Body of pancreas (tissue), 4 donors: ENCODE measurements at regions not wholly inside any gene's neighbourhood (a gene's known extent, or its start where the extent isn't known, plus 50 kb on each side); places are given as distances from the start of the nearest gene placed in this dataset.

Experiments
- ATAC-seq: fragments of 150-250 bp; one replicate; pipeline ENCODE4 v1.9.1; 2016
- DNase-seq, 4 donors: peaks; one replicate each; pipeline ENCODE4 v3.0.0-alpha.2; 2019
- H3K27ac ChIP-seq, 4 donors: fragments of 200-600 bp; sonication (generic); 1 replicate in 3 of 4; 2 replicates in 1 of 4; pipeline versions ENCODE4 v1.5.1 to v1.6.1; 2016 to 2019; ENCODE audit warnings: mild to moderate bottlenecking in 1 of 4, mixed read lengths in 1 of 4, moderate library complexity in 1 of 4
- H3K27me3 ChIP-seq, 2 donors: fragments of 200-600 bp; sonication (generic); one replicate each; pipeline ENCODE4 v1.6.0; 2016; ENCODE audit warnings: mild to moderate bottlenecking in 1 of 2
- H3K36me3 ChIP-seq, 2 donors: fragments of 200-600 bp; sonication (generic); replicated peaks in 1 of 2; 2 replicates each; pipeline ENCODE4 v1.5.1; 2016; ENCODE audit warnings: low read depth in 2 of 2; ENCODE audit not compliant: insufficient read depth in 1 of 2
- H3K4me1 ChIP-seq: fragments of 200-600 bp; sonication (generic); one replicate; pipeline ENCODE4 v1.6.0; 2016
- H3K4me3 ChIP-seq, 2 donors: fragments of 200-600 bp; sonication (generic); 1 replicate in 1 of 2; 2 replicates in 1 of 2; pipeline ENCODE4 v1.5.1; 2016 to 2019
- H3K9me3 ChIP-seq, 3 donors: fragments of 200-600 bp; sonication (generic); 1 replicate in 2 of 3; 2 replicates in 1 of 3; pipeline ENCODE4 v1.5.1; 2016
- POLR2A ChIP-seq, 3 donors: fragments of 450-650 bp; IDR thresholded peaks; one replicate each; pipeline ENCODE4 v1.6.1; 2016; ENCODE audit warnings: antibody characterized with exemption in 3 of 3, mild to moderate bottlenecking in 2 of 3
- WGBS, 2 donors: methylation state at CpG; one replicate each; pipeline ENCODE4 v1.1.5; 2017; 5-methylcytosine and 5-hydroxymethylcytosine counted together
- intact Hi-C: fragments of 100-400 bp; cut with DNase I; formaldehyde crosslinking; loops from one replicate; pipeline ENCODE4 v1.15.1; 2023
- TF ChIP-seq, protein P1 (sequence below), 7 experiments: fragments of 450-650 bp in 4 of 7; fragments of 200-600 bp in 3 of 7; sonication (generic) in 3 of 7; IDR thresholded peaks; one replicate each; pipeline ENCODE4 v1.5.1; 2016 to 2019; ENCODE audit warnings: antibody characterized with exemption in 7 of 7

DNA sequence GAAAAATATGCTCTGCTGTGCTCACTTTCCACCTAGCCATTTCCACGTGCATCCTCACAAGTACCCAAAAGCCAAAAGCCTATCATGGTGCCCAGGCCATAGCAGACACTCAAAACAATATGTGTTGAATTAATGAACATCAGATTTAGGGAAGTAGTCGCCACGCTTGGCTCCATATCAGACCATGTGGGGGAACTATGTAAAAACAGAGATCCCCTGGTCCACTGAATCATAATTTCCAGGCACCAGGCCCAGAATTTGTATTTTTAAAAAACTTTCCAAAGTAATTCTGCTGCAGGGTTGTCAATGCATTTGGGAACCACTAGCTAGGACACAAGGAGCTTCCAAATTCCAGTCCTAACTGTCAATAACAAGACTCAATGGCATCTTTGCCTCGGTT is 77.3 kb downstream of the CNTN3 start:
- 66 to 68% methylated on average over 4 of the region's 4 CpGs for WGBS, 2 donors
- Histone ChIP-seq H3K9me3 (no peaks in the 10 kb centered on the region), H3K27me3 (no peaks in the 10 kb centered on the region), H3K4me3 (no peak overlapping the region), H3K4me1 (no peaks in the 10 kb centered on the region), H3K36me3 (no peaks in the 10 kb centered on the region), H3K27ac (no peak overlapping the region)
- DNase-seq (peak in 1 of 4 donors; percentile 19), ATAC-seq (no peak)
- TF ChIP-seq, protein P1, sequence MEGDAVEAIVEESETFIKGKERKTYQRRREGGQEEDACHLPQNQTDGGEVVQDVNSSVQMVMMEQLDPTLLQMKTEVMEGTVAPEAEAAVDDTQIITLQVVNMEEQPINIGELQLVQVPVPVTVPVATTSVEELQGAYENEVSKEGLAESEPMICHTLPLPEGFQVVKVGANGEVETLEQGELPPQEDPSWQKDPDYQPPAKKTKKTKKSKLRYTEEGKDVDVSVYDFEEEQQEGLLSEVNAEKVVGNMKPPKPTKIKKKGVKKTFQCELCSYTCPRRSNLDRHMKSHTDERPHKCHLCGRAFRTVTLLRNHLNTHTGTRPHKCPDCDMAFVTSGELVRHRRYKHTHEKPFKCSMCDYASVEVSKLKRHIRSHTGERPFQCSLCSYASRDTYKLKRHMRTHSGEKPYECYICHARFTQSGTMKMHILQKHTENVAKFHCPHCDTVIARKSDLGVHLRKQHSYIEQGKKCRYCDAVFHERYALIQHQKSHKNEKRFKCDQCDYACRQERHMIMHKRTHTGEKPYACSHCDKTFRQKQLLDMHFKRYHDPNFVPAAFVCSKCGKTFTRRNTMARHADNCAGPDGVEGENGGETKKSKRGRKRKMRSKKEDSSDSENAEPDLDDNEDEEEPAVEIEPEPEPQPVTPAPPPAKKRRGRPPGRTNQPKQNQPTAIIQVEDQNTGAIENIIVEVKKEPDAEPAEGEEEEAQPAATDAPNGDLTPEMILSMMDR (IDR thresholded peaks at IDR 0.05), result no peak
- no peak for TF ChIP-seq POLR2A (IDR thresholded peaks at IDR 0.05)
- intact Hi-C loops, result no loop called here

DNA sequence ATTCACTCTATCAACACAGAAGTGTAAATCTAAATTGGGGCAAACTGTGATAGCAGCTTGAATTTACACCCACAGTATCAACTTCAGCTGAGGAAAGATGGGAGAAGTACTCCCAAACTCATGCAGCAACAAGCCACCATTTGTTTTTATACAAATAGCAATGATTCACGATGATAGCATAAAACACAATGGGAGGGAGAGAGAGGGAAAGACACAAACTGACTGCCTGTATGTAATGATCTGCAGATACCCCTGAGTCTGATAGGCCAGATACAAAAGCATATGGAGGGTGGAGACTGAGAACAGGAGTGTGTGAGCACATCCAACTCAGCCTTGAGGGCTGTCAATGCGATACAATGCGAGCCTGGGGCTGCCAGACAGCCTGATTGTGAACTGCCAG is 79.2 kb downstream of the CNTN3 start:
- Histone ChIP-seq H3K4me3 (no peak overlapping the region), H3K27ac (no peak overlapping the region), H3K9me3 (no peaks in the 10 kb centered on the region), H3K4me1 (no peaks in the 10 kb centered on the region), H3K27me3 (no peaks in the 10 kb centered on the region), H3K36me3 (no peaks in the 10 kb centered on the region)
- DNase-seq, result no peak
- ATAC-seq, result no peak
- 66 to 70% methylated on average over 3 of the region's 3 CpGs for WGBS, 2 donors
- intact Hi-C loops, result no loop called here
- TF ChIP-seq, protein P1 (IDR thresholded peaks at IDR 0.05), result no peak
- no peak for TF ChIP-seq POLR2A (IDR thresholded peaks at IDR 0.05)

DNA sequence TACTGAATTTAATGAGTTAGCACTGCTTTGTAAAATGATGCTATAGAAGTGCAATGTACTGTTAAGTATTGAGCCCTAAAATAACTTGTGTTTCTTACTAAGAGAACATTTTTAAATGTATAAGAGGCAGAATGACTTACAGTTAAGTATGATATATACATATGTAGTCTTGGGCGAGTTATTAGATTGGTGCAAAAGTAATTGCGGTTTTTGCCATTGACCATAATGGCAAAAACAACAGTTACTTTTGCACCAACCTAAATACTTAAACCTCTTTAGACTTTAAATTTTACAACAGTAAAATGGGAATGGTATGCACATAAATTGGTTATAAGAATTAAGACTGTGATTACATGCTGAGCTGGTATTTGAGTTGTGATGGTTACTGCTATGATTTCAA is 79.8 kb downstream of the CNTN3 start:
- H3K4me3 ChIP-seq, result no peak overlapping the region
- no peaks in the 10 kb centered on the region for H3K9me3 ChIP-seq
- DNase-seq (no peak), ATAC-seq (no peak)
- no peaks in the 10 kb centered on the region for H3K4me1 ChIP-seq
- TF ChIP-seq POLR2A (IDR thresholded peaks at IDR 0.05), result no peak
- TF ChIP-seq, protein P1 (IDR thresholded peaks at IDR 0.05), result no peak
- WGBS, 2 donors, result 76 to 92% methylated on average over 2 of the region's 2 CpGs
- no peaks in the 10 kb centered on the region for H3K27me3 ChIP-seq
- H3K27ac ChIP-seq, result no peak overlapping the region
- intact Hi-C loops, result no loop called here
- H3K36me3 ChIP-seq, result no peaks in the 10 kb centered on the region

DNA sequence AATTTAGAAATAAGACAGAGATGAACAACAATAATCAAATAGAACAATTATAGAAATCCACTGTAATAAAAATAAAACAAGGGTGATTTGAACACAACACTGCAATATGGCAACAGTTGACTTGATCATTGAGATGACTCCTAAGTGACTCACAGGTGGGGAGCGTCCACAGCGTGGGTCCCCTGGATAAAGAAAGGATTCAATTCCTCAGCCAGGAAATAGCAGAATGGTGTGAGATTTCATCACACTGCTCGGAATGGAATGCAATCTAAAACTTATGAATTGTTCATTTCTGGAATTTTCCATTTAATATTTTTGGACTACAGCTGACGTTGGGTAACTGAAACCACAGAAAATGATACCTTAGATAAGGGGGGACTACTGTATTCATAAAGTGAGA is 82.0 kb downstream of the CNTN3 start:
- DNase-seq (no peak), ATAC-seq (no peak)
- intact Hi-C loops, result no loop called here
- Histone ChIP-seq H3K4me3 (no peak overlapping the region), H3K9me3 (no peaks in the 10 kb centered on the region), H3K27me3 (no peaks in the 10 kb centered on the region), H3K4me1 (no peaks in the 10 kb centered on the region), H3K36me3 (no peaks in the 10 kb centered on the region), H3K27ac (no peak overlapping the region)
- WGBS, 2 donors, result 49 to 66% methylated on average over 4 of the region's 4 CpGs
- no peak for TF ChIP-seq POLR2A (IDR thresholded peaks at IDR 0.05)
- TF ChIP-seq, protein P1 (IDR thresholded peaks at IDR 0.05), result no peak

DNA sequence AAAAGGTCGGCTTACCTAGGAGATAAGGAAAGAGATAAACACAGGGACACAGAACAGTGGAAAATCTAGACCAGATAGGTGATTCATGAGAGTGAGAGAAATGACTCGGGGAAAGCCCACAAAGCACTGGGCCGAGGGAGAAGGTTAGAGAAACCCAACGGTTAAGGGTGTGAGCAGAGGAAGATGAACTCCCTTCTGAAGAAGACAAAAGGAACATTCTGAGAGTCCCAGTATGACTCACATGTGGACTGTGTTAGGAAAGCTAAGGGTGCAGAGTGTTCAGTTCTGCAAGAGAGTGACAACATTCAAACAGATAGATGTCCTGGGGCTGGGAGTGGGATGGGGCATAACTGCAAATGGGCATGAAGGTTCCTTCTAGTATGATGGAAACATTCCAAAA is 83.0 kb downstream of the CNTN3 start:
- Histone ChIP-seq H3K36me3 (no peaks in the 10 kb centered on the region), H3K4me3 (no peak overlapping the region), H3K27me3 (no peaks in the 10 kb centered on the region), H3K9me3 (no peaks in the 10 kb centered on the region), H3K27ac (no peak overlapping the region), H3K4me1 (no peaks in the 10 kb centered on the region)
- ATAC-seq (no peak), DNase-seq (no peak)
- TF ChIP-seq, protein P1 (IDR thresholded peaks at IDR 0.05), result no peak
- no peak for TF ChIP-seq POLR2A (IDR thresholded peaks at IDR 0.05)
- 43 to 45% methylated on average over 4 of the region's 4 CpGs for WGBS, 2 donors
- intact Hi-C loops, result no loop called here
